K562 (cell line): ENCODE measurements at regions not wholly inside any gene's neighbourhood (a gene's known extent, or its start where the extent isn't known, plus 50 kb on each side); places are given as distances from the start of the nearest gene placed in this dataset.

ENCODE experiments used
- BHLHE40 ChIP-seq: IDR thresholded peaks from 2 replicates; pipeline ENCODE4 v1.6.1; 2011; ENCODE audit warnings: low read length, improper control_type of control experiment
- DACH1 ChIP-seq: fragments of 450-650 bp; IDR thresholded peaks from 2 replicates; pipeline ENCODE4 v1.6.1; 2018; ENCODE audit not compliant: partially characterized antibody
- FOSL1 ChIP-seq: fragments of 200-800 bp; sonication (Bioruptor generic); conservative IDR thresholded peaks from 2 replicates; pipeline ENCODE4 v1.6.1; 2016; ENCODE audit warnings: missing genetic modification characterization, missing compliant biosample characterization
- GTF2E2 ChIP-seq: fragments of 200-800 bp; sonication (Bioruptor generic); IDR thresholded peaks from 2 replicates; pipeline ENCODE4 v1.6.1; 2016; ENCODE audit warnings: missing genetic modification characterization, missing compliant biosample characterization
- HIVEP1 ChIP-seq: fragments of 250-450 bp; sonication (Bioruptor Pico); IDR thresholded peaks from 2 replicates; pipeline ENCODE4 v1.4.0; 2020; ENCODE audit warnings: mild to moderate bottlenecking
- HOXB6 ChIP-seq: fragments of 250-450 bp; sonication (Bioruptor Pico); IDR thresholded peaks from 2 replicates; pipeline ENCODE4 v1.5.1; 2022; ENCODE audit warnings: mild to moderate bottlenecking, borderline replicate concordance
- KLF13 ChIP-seq: fragments of 450-650 bp; IDR thresholded peaks from 2 replicates; pipeline ENCODE4 v1.6.1; 2016; ENCODE audit warnings: missing genetic modification characterization, low read depth, mild to moderate bottlenecking, missing compliant biosample characterization, moderate library complexity, borderline replicate concordance
- MYC ChIP-seq, 2 experiments: fragments of 250-450 bp in 1 of 2; sonication (Bioruptor Pico) in 1 of 2; IDR thresholded peaks; 2 replicates each; pipeline versions ENCODE4 v1.5.1 to v1.6.1; 2012 to 2021; ENCODE audit warnings: low read depth in 2 of 2, borderline replicate concordance in 1 of 2, improper control_type of control experiment in 1 of 2, low read length in 1 of 2, mild to moderate bottlenecking in 1 of 2, moderate library complexity in 1 of 2
- PKNOX1 ChIP-seq: fragments of 450-650 bp; IDR thresholded peaks from 2 replicates; pipeline ENCODE4 v1.6.1; 2016
- RCOR1 ChIP-seq, 2 experiments: IDR thresholded peaks; 2 replicates each; pipeline ENCODE4 v1.6.1; 2012; ENCODE audit warnings: low read depth in 2 of 2, low read length in 2 of 2, borderline replicate concordance in 1 of 2, improper control_type of control experiment in 1 of 2
- SAFB ChIP-seq: fragments of 200-400 bp; formaldehyde crosslinking; IDR thresholded peaks from 2 replicates; pipeline ENCODE4 v1.6.1; 2017; ENCODE audit warnings: low read depth, low read length, borderline replicate concordance
- SREBF1 ChIP-seq: fragments of 150-350 bp; IDR thresholded peaks from 2 replicates; pipeline ENCODE4 v1.6.1; 2014; ENCODE audit warnings: antibody characterized with exemption, low read depth, low read length, borderline replicate concordance
- SUPT5H ChIP-seq: fragments of 450-650 bp; IDR thresholded peaks from 2 replicates; pipeline ENCODE4 v1.6.1; 2016
- TCFL5 ChIP-seq: fragments of 250-450 bp; sonication (Bioruptor Pico); conservative IDR thresholded peaks from 2 replicates; pipeline ENCODE4 v1.6.1; 2021; ENCODE audit warnings: mild to moderate bottlenecking, moderate library complexity, matching md5 sums
- ZBTB49 ChIP-seq: sonication (generic); formaldehyde crosslinking; IDR thresholded peaks from 2 replicates; pipeline ENCODE4 v1.8.0; 2022; ENCODE audit warnings: missing genetic modification reagents, mild to moderate bottlenecking, borderline replicate concordance
- ZNF695 ChIP-seq: fragments of 450-650 bp; formaldehyde crosslinking; IDR thresholded peaks from 2 replicates; pipeline ENCODE4 v1.4.0; 2020; ENCODE audit warnings: mild to moderate bottlenecking, moderate library complexity
- ZNF764 ChIP-seq: fragments of 250-450 bp; sonication (Bioruptor Pico); IDR thresholded peaks from 2 replicates; pipeline ENCODE4 v1.4.0; 2020; ENCODE audit warnings: low read depth, mild to moderate bottlenecking, moderate library complexity
- TF ChIP-seq, protein P1 (sequence below), 2 experiments: IDR thresholded peaks; 2 replicates each; pipeline ENCODE4 v1.6.1; 2011; ENCODE audit warnings: borderline replicate concordance in 1 of 2, control low read depth in 1 of 2, low read depth in 1 of 2, low read length in 1 of 2, mild to moderate bottlenecking in 1 of 2, mixed read lengths in 1 of 2, moderate library complexity in 1 of 2; ENCODE audit not compliant: insufficient read depth in 1 of 2, insufficient read length in 1 of 2, poor library complexity in 1 of 2, severe bottlenecking in 1 of 2; ENCODE audit errors: extremely low read depth in 1 of 2
- TF ChIP-seq, protein P2 (sequence below): fragments of 200-800 bp; sonication (Bioruptor generic); IDR thresholded peaks from 2 replicates; pipeline ENCODE4 v1.6.1; 2017; ENCODE audit warnings: missing genetic modification characterization, missing compliant biosample characterization

DNA sequence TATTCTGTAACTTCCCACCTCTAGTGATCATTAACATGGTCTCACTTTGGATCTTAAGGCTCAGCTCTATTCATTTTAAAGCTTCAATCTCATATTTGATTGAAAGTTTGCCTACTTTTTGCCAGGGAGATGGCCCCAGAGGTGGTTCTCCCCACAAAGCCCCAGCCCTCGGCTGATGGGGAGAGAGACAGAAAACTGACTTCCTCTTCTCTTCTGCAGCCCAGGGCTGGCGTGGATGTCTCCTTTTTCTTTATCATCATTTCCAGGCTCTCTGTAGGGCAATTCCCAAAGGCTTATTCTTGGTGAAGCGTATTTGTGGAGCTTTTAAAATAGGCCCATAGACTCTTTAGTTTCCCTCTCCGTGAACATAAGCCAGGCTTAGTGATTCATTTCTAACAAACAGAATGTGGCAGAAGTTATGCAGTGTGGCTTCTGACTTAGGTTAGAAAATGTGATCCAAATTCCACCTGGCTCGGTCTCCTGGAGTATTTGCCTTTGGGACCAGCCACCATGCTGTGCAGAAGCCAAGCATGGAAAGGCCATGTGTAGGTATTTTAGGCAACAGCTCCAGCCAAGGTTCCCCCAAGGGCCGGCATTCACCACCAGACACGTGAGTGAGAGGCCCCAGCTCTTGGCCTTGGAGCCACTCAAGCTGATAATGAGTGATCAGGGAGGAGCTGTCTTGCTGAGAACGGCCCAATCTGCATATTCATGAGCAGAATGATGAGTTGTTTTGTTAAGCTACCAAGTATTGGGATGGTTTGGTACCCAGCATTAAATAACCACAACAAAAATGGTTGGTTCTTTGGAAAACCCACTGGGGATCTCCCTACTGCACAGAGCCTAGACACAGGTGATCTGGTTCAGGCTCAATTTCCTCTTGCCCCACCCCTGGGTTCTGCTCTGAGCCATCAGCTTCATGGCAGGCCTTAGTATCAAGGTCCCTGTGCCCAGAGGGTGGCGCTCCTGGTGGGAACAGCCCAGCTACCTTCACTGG, 353.2 kb upstream of the PROK2 start (continued):
- TF ChIP-seq, protein P1, sequence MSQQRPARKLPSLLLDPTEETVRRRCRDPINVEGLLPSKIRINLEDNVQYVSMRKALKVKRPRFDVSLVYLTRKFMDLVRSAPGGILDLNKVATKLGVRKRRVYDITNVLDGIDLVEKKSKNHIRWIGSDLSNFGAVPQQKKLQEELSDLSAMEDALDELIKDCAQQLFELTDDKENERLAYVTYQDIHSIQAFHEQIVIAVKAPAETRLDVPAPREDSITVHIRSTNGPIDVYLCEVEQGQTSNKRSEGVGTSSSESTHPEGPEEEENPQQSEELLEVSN (IDR thresholded peaks at IDR 0.05; ENCODE audit: borderline replicate concordance in 1 of 2, extremely low read depth in 1 of 2, insufficient read depth in 1 of 2, insufficient read length in 1 of 2, low read depth in 1 of 2, low read length in 1 of 2, poor library complexity in 1 of 2, severe bottlenecking in 1 of 2), result peak in 1 of 2 experiments; percentile 16
- peak; percentile 92 for TF ChIP-seq BHLHE40
- TF ChIP-seq TCFL5 (CRISPR knock-in tag), result no peak
- TF ChIP-seq MYC (IDR thresholded peaks at IDR 0.05; ENCODE audit: low read depth, low read length), result peak; percentile 61; the same call in 1 of the 2 replicates
- TF ChIP-seq MYC (CRISPR knock-in tag; IDR thresholded peaks at IDR 0.05; ENCODE audit: borderline replicate concordance, low read depth), result no peak
- TF ChIP-seq PKNOX1, result peak; percentile 62; the same call in 1 of the 2 replicates
- TF ChIP-seq SREBF1, result no peak
- 0 out of 2 replicates have a peak, but pooled peaks have one; percentile 14 for TF ChIP-seq FOSL1 (tag)
- no peak for TF ChIP-seq SUPT5H
- TF ChIP-seq SAFB, result no peak
- TF ChIP-seq ZNF764 (CRISPR knock-in tag), result no peak
- no peak for TF ChIP-seq KLF13 (tag)
- TF ChIP-seq GTF2E2 (tag), result no peak
- no peak for TF ChIP-seq HOXB6 (CRISPR knock-in tag)
- TF ChIP-seq RCOR1 (IDR thresholded peaks at IDR 0.05; ENCODE audit: borderline replicate concordance in 1 of 2, low read depth in 2 of 2, low read length in 2 of 2), result 0 out of 4 replicates have a peak, but pooled peaks of 1 of the 2 experiments have one; percentile 28
- TF ChIP-seq DACH1, result no peak
- TF ChIP-seq, protein P2, sequence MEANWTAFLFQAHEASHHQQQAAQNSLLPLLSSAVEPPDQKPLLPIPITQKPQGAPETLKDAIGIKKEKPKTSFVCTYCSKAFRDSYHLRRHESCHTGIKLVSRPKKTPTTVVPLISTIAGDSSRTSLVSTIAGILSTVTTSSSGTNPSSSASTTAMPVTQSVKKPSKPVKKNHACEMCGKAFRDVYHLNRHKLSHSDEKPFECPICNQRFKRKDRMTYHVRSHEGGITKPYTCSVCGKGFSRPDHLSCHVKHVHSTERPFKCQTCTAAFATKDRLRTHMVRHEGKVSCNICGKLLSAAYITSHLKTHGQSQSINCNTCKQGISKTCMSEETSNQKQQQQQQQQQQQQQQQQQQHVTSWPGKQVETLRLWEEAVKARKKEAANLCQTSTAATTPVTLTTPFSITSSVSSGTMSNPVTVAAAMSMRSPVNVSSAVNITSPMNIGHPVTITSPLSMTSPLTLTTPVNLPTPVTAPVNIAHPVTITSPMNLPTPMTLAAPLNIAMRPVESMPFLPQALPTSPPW (CRISPR knock-in tag), result peak; percentile 23; the same call in 1 of the 2 replicates
- no peak for TF ChIP-seq ZBTB49 (CRISPR knock-in tag)
- no peak for TF ChIP-seq HIVEP1 (CRISPR knock-in tag)
- no peak for TF ChIP-seq ZNF695 (CRISPR knock-in tag)
